ENCODE measurements at regions not wholly inside any gene's neighbourhood (a gene's known extent, or its start where the extent isn't known, plus 50 kb on each side); places are given as distances from the start of the nearest gene placed in this dataset.

DNA sequence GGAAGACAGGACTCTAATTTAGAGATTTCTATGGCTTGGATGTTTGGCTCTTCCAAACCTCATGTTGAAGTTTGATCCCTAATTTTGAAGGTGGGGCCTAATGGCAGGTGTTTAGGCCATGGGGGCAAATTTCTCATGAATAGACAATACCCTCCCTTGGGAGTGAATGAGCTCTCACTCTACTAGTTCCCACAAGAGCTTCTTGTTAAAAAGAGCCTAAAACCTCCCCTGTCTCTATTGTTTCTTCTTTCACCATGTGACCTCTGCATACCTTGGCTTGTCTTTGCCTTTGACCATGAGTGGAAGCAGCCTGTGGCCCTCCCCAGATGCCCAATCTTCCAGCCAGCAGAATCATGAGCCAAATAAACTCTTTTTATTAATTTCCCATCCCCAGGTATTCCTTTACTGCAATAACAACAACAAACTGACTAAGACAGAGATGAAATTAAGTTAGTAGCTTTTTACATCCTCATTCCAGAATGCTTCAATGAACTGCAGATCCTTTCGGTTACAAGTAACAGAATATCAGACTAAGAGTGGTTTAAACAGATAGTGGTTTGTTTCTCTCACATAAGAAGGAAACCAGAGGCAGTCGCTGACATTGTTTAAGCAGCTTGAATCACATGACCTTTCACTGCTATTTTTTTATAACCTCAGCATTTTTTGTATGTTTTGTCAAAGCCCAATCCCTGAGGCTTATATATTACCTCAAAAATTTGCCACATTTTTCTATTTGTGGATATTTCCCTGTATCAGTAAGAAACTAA is 1013.3 kb upstream of the SEMA6D start:
- TF ChIP-seq, protein P1, sequence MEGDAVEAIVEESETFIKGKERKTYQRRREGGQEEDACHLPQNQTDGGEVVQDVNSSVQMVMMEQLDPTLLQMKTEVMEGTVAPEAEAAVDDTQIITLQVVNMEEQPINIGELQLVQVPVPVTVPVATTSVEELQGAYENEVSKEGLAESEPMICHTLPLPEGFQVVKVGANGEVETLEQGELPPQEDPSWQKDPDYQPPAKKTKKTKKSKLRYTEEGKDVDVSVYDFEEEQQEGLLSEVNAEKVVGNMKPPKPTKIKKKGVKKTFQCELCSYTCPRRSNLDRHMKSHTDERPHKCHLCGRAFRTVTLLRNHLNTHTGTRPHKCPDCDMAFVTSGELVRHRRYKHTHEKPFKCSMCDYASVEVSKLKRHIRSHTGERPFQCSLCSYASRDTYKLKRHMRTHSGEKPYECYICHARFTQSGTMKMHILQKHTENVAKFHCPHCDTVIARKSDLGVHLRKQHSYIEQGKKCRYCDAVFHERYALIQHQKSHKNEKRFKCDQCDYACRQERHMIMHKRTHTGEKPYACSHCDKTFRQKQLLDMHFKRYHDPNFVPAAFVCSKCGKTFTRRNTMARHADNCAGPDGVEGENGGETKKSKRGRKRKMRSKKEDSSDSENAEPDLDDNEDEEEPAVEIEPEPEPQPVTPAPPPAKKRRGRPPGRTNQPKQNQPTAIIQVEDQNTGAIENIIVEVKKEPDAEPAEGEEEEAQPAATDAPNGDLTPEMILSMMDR (IDR thresholded peaks at IDR 0.05) = no peak
- TF ChIP-seq POLR2A (IDR thresholded peaks at IDR 0.05) = no peak

Measured in esophagus squamous epithelium (tissue), 4 donors.